Prostate gland (tissue), 2 donors: ENCODE measurements at regions not wholly inside any gene's neighbourhood (a gene's known extent, or its start where the extent isn't known, plus 50 kb on each side); places are given as distances from the start of the nearest gene placed in this dataset.
A peak's percentile ranks its signal among the peaks of the same experiment; 100 is the strongest.

Source experiments
- DNase-seq: peaks from one replicate; pipeline ENCODE4 v3.0.0-alpha.2; 2019; ENCODE audit warnings: low spot score
- H3K27ac ChIP-seq, 2 donors: fragments of 200-600 bp; sonication (generic); 2 replicates each; pipeline ENCODE4 v1.5.1; 2017 to 2019
- H3K27me3 ChIP-seq: fragments of 200-600 bp; sonication (generic); replicated peaks from 2 replicates; pipeline ENCODE4 v1.5.1; 2019; ENCODE audit not compliant: insufficient read depth
- H3K36me3 ChIP-seq, 2 donors: fragments of 200-600 bp; sonication (generic); 1 replicate in 1 of 2; 2 replicates in 1 of 2; pipeline versions ENCODE4 v1.5.1 to v1.8.1; 2017 to 2019
- H3K4me1 ChIP-seq: fragments of 200-600 bp; sonication (generic); replicated peaks from 2 replicates; pipeline ENCODE4 v1.5.1; 2019
- H3K4me3 ChIP-seq, 2 donors: fragments of 200-600 bp; sonication (generic); 2 replicates each; pipeline ENCODE4 v1.5.1; 2017 to 2019
- H3K9me3 ChIP-seq: fragments of 200-600 bp; sonication (generic); 2 replicates; pipeline ENCODE4 v1.5.1; 2017
- POLR2A ChIP-seq: fragments of 450-650 bp; IDR thresholded peaks from one replicate; pipeline ENCODE4 v1.6.1; 2016; ENCODE audit warnings: antibody characterized with exemption, mild to moderate bottlenecking
- POLR2AphosphoS5 ChIP-seq: sonication (generic); formaldehyde crosslinking; IDR thresholded peaks from one replicate; pipeline ENCODE4 v1.6.1; 2017; ENCODE audit warnings: antibody characterized with exemption
- WGBS: methylation state at CpG from one replicate; pipeline ENCODE4 v1.1.5; 2018; 5-methylcytosine and 5-hydroxymethylcytosine counted together
- intact Hi-C: fragments of 100-400 bp; cut with DNase I; formaldehyde crosslinking; loops from one replicate; pipeline ENCODE4 v1.14.2; 2022
- TF ChIP-seq, protein P1 (sequence below), 4 experiments: fragments of 200-600 bp in 2 of 4; fragments of 450-650 bp in 2 of 4; sonication (generic) in 2 of 4; IDR thresholded peaks; 1 replicate in 3 of 4; 2 replicates in 1 of 4; pipeline ENCODE4 v1.5.1; 2016 to 2019; ENCODE audit warnings: antibody characterized with exemption in 4 of 4, mild to moderate bottlenecking in 2 of 4, moderate library complexity in 2 of 4

DNA sequence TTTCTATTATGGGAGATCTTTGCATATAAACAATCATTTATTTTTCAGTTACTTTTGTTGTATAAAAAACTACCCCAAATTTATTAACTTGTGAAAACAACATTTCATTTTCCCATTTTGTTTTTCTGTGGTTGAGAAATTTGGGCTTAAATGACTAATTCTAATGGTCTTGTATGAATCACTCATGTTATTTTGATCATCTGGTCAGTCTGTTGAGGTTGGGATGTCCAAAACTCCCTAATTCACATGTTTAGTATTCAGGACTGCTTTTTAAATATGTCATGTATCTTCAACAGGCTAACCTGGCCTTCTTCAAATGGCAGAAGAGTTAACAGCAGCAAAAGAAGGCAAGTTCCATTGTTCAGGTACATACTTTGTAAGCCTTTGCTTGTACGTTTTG is 788.1 kb downstream of the TRIB2 start:
- DNase-seq = no peak
- TF ChIP-seq POLR2A (no peak), POLR2AphosphoS5 (no peak)
- TF ChIP-seq, protein P1, sequence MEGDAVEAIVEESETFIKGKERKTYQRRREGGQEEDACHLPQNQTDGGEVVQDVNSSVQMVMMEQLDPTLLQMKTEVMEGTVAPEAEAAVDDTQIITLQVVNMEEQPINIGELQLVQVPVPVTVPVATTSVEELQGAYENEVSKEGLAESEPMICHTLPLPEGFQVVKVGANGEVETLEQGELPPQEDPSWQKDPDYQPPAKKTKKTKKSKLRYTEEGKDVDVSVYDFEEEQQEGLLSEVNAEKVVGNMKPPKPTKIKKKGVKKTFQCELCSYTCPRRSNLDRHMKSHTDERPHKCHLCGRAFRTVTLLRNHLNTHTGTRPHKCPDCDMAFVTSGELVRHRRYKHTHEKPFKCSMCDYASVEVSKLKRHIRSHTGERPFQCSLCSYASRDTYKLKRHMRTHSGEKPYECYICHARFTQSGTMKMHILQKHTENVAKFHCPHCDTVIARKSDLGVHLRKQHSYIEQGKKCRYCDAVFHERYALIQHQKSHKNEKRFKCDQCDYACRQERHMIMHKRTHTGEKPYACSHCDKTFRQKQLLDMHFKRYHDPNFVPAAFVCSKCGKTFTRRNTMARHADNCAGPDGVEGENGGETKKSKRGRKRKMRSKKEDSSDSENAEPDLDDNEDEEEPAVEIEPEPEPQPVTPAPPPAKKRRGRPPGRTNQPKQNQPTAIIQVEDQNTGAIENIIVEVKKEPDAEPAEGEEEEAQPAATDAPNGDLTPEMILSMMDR (IDR thresholded peaks at IDR 0.05) = no peak
- Histone ChIP-seq H3K4me1 (no peaks in the 10 kb centered on the region), H3K27ac (peak overlapping the region in 1 of 2 donors; percentile 74), H3K27me3 (no peaks in the 10 kb centered on the region), H3K9me3 (no peaks in the 10 kb centered on the region), H3K36me3 (no peaks in the 10 kb centered on the region), H3K4me3 (no peak overlapping the region)
- intact Hi-C loops = no loop called here
- WGBS = 92% methylated on average over 1 of the region's 1 CpG

DNA sequence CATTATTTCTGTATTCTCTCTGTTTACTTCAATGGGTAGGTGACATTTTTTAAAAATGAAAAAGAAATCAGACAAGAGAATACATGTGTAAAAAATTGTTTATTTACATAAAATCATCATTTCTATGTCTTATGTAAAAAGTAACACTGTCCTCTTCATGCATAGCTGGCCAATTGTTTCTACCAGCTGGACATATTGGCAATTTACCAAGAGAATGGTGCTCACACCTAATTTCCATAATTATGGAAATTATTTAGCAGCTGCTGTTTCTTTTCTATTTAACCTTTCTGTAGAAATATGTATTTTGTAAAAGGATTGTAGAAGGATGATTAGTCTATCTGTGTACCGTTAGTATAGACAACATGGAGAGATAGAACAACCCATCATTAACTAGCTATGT is 791.9 kb downstream of the TRIB2 start:
- no peak for DNase-seq
- intact Hi-C loops = no loop called here
- H3K4me1 ChIP-seq = no peaks in the 10 kb centered on the region
- WGBS = 83% methylated on average over 1 of the region's 1 CpG
- no peak overlapping the region for H3K27ac ChIP-seq
- TF ChIP-seq POLR2AphosphoS5 (no peak), POLR2A (no peak)
- TF ChIP-seq, protein P1 (IDR thresholded peaks at IDR 0.05) = no peak
- H3K9me3 ChIP-seq = no peaks in the 10 kb centered on the region
- H3K27me3 ChIP-seq = no peaks in the 10 kb centered on the region
- H3K36me3 ChIP-seq = no peaks in the 10 kb centered on the region
- H3K4me3 ChIP-seq = no peak overlapping the region

DNA sequence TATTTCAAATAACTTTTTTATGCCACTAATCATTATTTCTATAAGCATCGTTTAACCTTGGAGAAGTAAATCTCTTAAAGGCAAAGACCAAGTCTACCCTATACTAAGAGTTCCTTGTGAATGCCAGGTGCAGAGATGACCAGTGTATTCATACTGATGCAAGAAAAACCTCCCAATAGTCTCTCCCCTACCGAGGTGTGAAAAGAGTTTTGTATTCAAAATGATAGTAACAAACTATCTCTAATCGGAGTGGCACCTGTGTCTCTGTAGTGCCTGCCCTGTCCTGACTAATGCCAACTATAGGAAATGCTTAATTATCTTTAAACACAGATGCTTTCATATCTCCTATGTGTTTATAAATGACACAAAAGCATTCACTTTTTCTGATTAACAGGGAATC is 798.5 kb downstream of the TRIB2 start:
- 64% methylated on average over 3 of the region's 3 CpGs for WGBS

GRCh38 chr2:13522096-13522495 is 805.4 kb downstream of the TRIB2 start:
- Histone ChIP-seq H3K36me3 (no peaks in the 10 kb centered on the region), H3K9me3 (no peaks in the 10 kb centered on the region), H3K27ac (no peak overlapping the region), H3K4me3 (no peak overlapping the region), H3K4me1 (no peaks in the 10 kb centered on the region), H3K27me3 (no peaks in the 10 kb centered on the region)
- 86% methylated on average over 6 of the region's 6 CpGs for WGBS
- DNase-seq = no peak
- TF ChIP-seq POLR2AphosphoS5 (no peak), POLR2A (no peak)
- TF ChIP-seq, protein P1 (IDR thresholded peaks at IDR 0.05) = no peak
- intact Hi-C loops = no loop called here

More for the DNA sequence above, 798.5 kb downstream of the TRIB2 start:
- TF ChIP-seq, protein P1 (IDR thresholded peaks at IDR 0.05) = no peak
- TF ChIP-seq POLR2AphosphoS5 = no peak
- TF ChIP-seq POLR2A = no peak
- DNase-seq = no peak
- Histone ChIP-seq H3K27me3 (no peaks in the 10 kb centered on the region), H3K9me3 (no peaks in the 10 kb centered on the region), H3K27ac (no peak overlapping the region), H3K4me3 (no peak overlapping the region), H3K4me1 (no peaks in the 10 kb centered on the region), H3K36me3 (no peaks in the 10 kb centered on the region)
- intact Hi-C loops = no loop called here

DNA sequence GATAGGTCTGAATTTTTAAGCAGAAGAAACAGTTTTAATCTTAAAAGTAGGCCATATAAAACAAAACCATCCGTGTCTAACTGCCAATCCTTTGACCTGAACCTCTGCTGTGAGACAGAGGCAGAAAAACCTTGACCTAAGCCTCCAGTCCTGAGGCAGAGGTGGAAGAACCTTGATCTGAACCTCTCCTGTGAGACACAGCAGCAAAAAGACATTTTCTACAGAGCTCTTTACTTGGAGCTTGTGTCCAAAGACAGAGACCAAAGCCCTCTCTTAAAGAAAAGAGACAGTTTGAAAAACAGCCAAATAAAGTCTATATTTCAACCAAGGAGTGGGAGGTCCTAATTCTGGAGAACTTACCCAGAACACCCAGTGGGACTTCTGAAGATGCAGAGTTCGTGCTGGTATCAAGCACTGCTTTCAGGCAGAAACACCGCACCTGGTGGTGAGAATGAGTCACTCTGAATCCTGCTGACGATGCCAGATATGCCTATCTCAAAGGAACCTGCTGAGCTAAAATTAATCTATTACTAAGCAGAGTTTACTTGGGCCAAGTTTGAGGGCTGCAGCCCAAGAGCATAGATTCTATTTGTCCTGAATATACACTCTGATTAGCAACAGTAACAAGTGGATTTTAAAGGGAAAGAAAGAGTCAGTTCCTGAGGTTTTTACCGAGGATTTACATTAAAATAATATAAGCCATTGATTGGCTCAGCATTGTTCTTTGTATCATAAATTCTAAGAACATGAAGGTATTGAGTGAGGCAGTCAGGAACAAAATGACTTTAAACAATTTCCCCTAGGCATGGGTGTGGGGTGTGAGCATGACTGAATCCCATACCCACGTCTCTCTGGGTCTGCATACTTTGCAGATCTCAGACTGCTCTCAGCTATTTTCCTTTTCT is 806.4 kb downstream of the TRIB2 start:
- intact Hi-C loops = no loop called here
- Histone ChIP-seq H3K4me3 (no peak overlapping the region), H3K27me3 (no peaks in the 10 kb centered on the region), H3K4me1 (no peaks in the 10 kb centered on the region), H3K9me3 (no peaks in the 10 kb centered on the region), H3K36me3 (no peaks in the 10 kb centered on the region), H3K27ac (no peak overlapping the region)
- DNase-seq = no peak
- 26% methylated on average over 6 of the region's 6 CpGs for WGBS
- no peak for TF ChIP-seq POLR2A
- no peak for TF ChIP-seq POLR2AphosphoS5
- TF ChIP-seq, protein P1 (IDR thresholded peaks at IDR 0.05) = peak in 2 of 4 experiments; percentile 6 to 20
